ENCODE measurements at regions not wholly inside any gene's neighbourhood (a gene's known extent, or its start where the extent isn't known, plus 50 kb on each side); places are given as distances from the start of the nearest gene placed in this dataset.

DNA sequence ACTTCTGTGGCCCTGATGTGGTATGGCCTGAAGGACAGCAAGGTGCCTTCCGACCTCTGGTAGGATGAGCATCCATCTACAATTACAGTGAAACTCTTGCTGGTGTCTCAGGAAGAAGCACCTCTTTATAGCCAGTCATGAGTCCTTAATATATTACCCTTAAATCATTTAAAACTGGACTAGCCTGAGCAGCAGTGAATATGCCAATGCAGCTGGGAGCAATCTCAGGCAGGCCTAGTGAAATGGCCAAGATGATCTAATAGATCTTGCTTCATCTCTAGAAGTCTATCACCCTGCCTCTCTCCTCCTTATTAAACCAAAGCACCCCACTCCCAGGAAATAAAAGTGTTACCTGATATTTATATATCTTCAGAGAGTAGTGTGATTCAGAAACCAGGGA lies 66.7 kb upstream of the SORCS3 start:
- Histone ChIP-seq H3K4me3 (ENCODE audit: control insufficient read depth in 2 of 3, extremely low read depth in 1 of 3, insufficient read depth in 2 of 3, low read depth in 1 of 3, low read length in 3 of 3) (no peak overlapping the region), H3K9me1 (ENCODE audit: control insufficient read depth, extremely low read depth, insufficient read depth, low read length) (no peaks in the 10 kb centered on the region), H3K4me1 (ENCODE audit: control insufficient read depth, extremely low read depth, insufficient read depth, low read length) (no peaks in the 10 kb centered on the region), H2AFZ (ENCODE audit: control insufficient read depth, low read length) (no peak overlapping the region), H3K36me3 (ENCODE audit: control insufficient read depth in 2 of 2, extremely low read depth in 1 of 2, insufficient read depth in 2 of 2, low read length in 2 of 2) (no peaks in the 10 kb centered on the region), H3K79me2 (ENCODE audit: control insufficient read depth, insufficient read depth, low read length) (no peaks in the 10 kb centered on the region), H3K9me3 (ENCODE audit: control insufficient read depth, low read depth, low read length) (no peaks in the 10 kb centered on the region), H3K9ac (ENCODE audit: control insufficient read depth, extremely low read depth, insufficient read depth, low read length) (no peak overlapping the region), H3K27me3 (ENCODE audit: control insufficient read depth, extremely low read depth, insufficient read depth, low read length) (no peaks in the 10 kb centered on the region), H4K20me1 (ENCODE audit: control insufficient read depth, extremely low read depth, insufficient read depth, low read length) (no peaks in the 10 kb centered on the region), H3K4me2 (ENCODE audit: control insufficient read depth, extremely low read depth, insufficient read depth, low read depth, low read length) (no peak overlapping the region), H3K27ac (ENCODE audit: control insufficient read depth, insufficient read depth, low read length) (no peak overlapping the region)
- dilution Hi-C loops (cut with MboI; ENCODE audit: extremely low pct_ligation_motif_present, low sequenced_read_pairs) = no loop called here
- no peak for TF ChIP-seq EZH2 (IDR thresholded peaks at IDR 0.05; ENCODE audit: low read length)
- no peak for DNase-seq (ENCODE audit: low read depth, low spot score)
- no peak for FAIRE-seq

DNA sequence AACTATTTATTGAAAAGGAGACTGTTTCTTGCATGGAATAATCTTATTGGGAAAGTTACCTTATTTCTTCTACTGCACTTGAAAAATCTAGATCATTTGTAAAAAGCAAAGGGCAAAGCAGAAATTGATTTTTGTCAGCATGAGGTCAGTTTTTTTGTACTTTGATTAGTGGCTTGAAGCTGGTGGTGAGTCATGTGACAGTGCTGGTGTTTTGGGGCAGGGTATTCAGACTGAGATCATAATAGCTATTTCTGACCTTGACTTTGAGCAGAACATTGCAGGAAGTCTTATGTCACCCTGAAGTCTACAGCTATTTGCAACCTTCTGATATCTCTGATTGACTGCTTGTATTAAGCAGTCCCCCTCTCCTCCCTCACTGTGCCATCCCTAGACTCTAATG lies 66.3 kb upstream of the SORCS3 start:
- no peaks in the 10 kb centered on the region for H3K9me1 ChIP-seq (ENCODE audit: control insufficient read depth, extremely low read depth, insufficient read depth, low read length)
- no peaks in the 10 kb centered on the region for H3K79me2 ChIP-seq (ENCODE audit: control insufficient read depth, insufficient read depth, low read length)
- no peaks in the 10 kb centered on the region for H3K27me3 ChIP-seq (ENCODE audit: control insufficient read depth, extremely low read depth, insufficient read depth, low read length)
- no peak overlapping the region for H3K27ac ChIP-seq (ENCODE audit: control insufficient read depth, insufficient read depth, low read length)
- no peak overlapping the region for H3K4me3 ChIP-seq (ENCODE audit: control insufficient read depth in 2 of 3, extremely low read depth in 1 of 3, insufficient read depth in 2 of 3, low read depth in 1 of 3, low read length in 3 of 3)
- DNase-seq (ENCODE audit: low read depth, low spot score) (no peak), FAIRE-seq (no peak)
- H3K4me2 ChIP-seq (ENCODE audit: control insufficient read depth, extremely low read depth, insufficient read depth, low read depth, low read length) = no peak overlapping the region
- no peak overlapping the region for H3K9ac ChIP-seq (ENCODE audit: control insufficient read depth, extremely low read depth, insufficient read depth, low read length)
- H3K4me1 ChIP-seq (ENCODE audit: control insufficient read depth, extremely low read depth, insufficient read depth, low read length) = no peaks in the 10 kb centered on the region
- dilution Hi-C loops (cut with MboI; ENCODE audit: extremely low pct_ligation_motif_present, low sequenced_read_pairs) = loop anchor here (25.0 kb wide), 1 partner anchor 163 kb away; no protein-coding TSS in a partner anchor
- no peaks in the 10 kb centered on the region for H4K20me1 ChIP-seq (ENCODE audit: control insufficient read depth, extremely low read depth, insufficient read depth, low read length)
- no peaks in the 10 kb centered on the region for H3K9me3 ChIP-seq (ENCODE audit: control insufficient read depth, low read depth, low read length)
- no peaks in the 10 kb centered on the region for H3K36me3 ChIP-seq (ENCODE audit: control insufficient read depth in 2 of 2, extremely low read depth in 1 of 2, insufficient read depth in 2 of 2, low read length in 2 of 2)
- no peak for TF ChIP-seq EZH2 (IDR thresholded peaks at IDR 0.05; ENCODE audit: low read length)
- TF ChIP-seq, protein P1, sequence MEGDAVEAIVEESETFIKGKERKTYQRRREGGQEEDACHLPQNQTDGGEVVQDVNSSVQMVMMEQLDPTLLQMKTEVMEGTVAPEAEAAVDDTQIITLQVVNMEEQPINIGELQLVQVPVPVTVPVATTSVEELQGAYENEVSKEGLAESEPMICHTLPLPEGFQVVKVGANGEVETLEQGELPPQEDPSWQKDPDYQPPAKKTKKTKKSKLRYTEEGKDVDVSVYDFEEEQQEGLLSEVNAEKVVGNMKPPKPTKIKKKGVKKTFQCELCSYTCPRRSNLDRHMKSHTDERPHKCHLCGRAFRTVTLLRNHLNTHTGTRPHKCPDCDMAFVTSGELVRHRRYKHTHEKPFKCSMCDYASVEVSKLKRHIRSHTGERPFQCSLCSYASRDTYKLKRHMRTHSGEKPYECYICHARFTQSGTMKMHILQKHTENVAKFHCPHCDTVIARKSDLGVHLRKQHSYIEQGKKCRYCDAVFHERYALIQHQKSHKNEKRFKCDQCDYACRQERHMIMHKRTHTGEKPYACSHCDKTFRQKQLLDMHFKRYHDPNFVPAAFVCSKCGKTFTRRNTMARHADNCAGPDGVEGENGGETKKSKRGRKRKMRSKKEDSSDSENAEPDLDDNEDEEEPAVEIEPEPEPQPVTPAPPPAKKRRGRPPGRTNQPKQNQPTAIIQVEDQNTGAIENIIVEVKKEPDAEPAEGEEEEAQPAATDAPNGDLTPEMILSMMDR (optimal IDR thresholded peaks at IDR 0.05 in 1 of 3, IDR thresholded peaks at IDR 0.05 in 1 of 3, conservative IDR thresholded peaks at IDR 0.05 in 1 of 3; ENCODE audit: extremely low read depth in 1 of 3, insufficient read depth in 2 of 3, low read length in 3 of 3) = no peak
- no peak overlapping the region for H2AFZ ChIP-seq (ENCODE audit: control insufficient read depth, low read length)

DNA sequence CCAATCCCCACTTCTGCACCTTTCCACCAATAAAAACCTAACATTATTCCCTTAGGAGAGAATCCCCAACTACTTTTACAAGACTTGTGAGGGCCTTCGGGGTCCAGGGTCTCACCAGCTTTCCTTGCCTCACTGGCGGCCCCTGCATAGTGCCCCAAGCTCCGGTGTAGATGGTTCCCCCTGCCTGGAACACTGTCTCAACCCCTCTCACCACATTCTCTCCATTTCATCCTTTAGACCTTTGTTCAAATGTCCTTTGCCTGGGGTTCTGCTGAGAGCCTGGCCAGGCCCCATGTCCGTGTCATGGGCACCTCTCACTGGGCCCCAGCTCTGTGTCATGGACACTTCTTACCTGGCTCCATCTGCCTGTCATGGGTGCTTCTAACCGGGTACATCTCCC lies 64.5 kb upstream of the SORCS3 start:
- Histone ChIP-seq H3K9me3 (ENCODE audit: control insufficient read depth, low read depth, low read length) (no peaks in the 10 kb centered on the region), H3K27ac (ENCODE audit: control insufficient read depth, insufficient read depth, low read length) (no peak overlapping the region), H3K4me3 (ENCODE audit: control insufficient read depth in 2 of 3, extremely low read depth in 1 of 3, insufficient read depth in 2 of 3, low read depth in 1 of 3, low read length in 3 of 3) (no peak overlapping the region), H3K9ac (ENCODE audit: control insufficient read depth, extremely low read depth, insufficient read depth, low read length) (no peak overlapping the region), H3K27me3 (ENCODE audit: control insufficient read depth, extremely low read depth, insufficient read depth, low read length) (no peaks in the 10 kb centered on the region), H3K4me1 (ENCODE audit: control insufficient read depth, extremely low read depth, insufficient read depth, low read length) (peaks cover 7% of the 10 kb centered on the region), H3K9me1 (ENCODE audit: control insufficient read depth, extremely low read depth, insufficient read depth, low read length) (no peaks in the 10 kb centered on the region), H3K4me2 (ENCODE audit: control insufficient read depth, extremely low read depth, insufficient read depth, low read depth, low read length) (no peak overlapping the region), H3K79me2 (ENCODE audit: control insufficient read depth, insufficient read depth, low read length) (no peaks in the 10 kb centered on the region), H2AFZ (ENCODE audit: control insufficient read depth, low read length) (no peak overlapping the region), H3K36me3 (ENCODE audit: control insufficient read depth in 2 of 2, extremely low read depth in 1 of 2, insufficient read depth in 2 of 2, low read length in 2 of 2) (no peaks in the 10 kb centered on the region), H4K20me1 (ENCODE audit: control insufficient read depth, extremely low read depth, insufficient read depth, low read length) (no peaks in the 10 kb centered on the region)
- no peak for DNase-seq (ENCODE audit: low read depth, low spot score)
- TF ChIP-seq, protein P1 (optimal IDR thresholded peaks at IDR 0.05 in 1 of 3, IDR thresholded peaks at IDR 0.05 in 1 of 3, conservative IDR thresholded peaks at IDR 0.05 in 1 of 3; ENCODE audit: extremely low read depth in 1 of 3, insufficient read depth in 2 of 3, low read length in 3 of 3) = no peak
- TF ChIP-seq EZH2 (IDR thresholded peaks at IDR 0.05; ENCODE audit: low read length) = no peak
- no peak for FAIRE-seq
- dilution Hi-C loops (cut with MboI; ENCODE audit: extremely low pct_ligation_motif_present, low sequenced_read_pairs) = loop anchor here (25.0 kb wide), 1 partner anchor 164 kb away; no protein-coding TSS in a partner anchor
